BE2C (cell line): ENCODE measurements at regions not wholly inside any gene's neighbourhood (a gene's known extent, or its start where the extent isn't known, plus 50 kb on each side); places are given as distances from the start of the nearest gene placed in this dataset.

Source experiments
- DNase-seq: peaks from one replicate; pipeline ENCODE4 v3.0.0-alpha.2; 2020
- H3K27me3 ChIP-seq: fragments of 250-450 bp; sonication (Bioruptor Pico); 2 replicates; pipeline ENCODE4 v1.5.1; 2020; ENCODE audit warnings: mild to moderate bottlenecking
- H3K36me3 ChIP-seq: fragments of 250-450 bp; sonication (Bioruptor Pico); 2 replicates; pipeline ENCODE4 v1.5.1; 2020; ENCODE audit warnings: mild to moderate bottlenecking
- H3K4me1 ChIP-seq: fragments of 250-450 bp; sonication (Bioruptor Pico); 2 replicates; pipeline ENCODE4 v1.5.1; 2020
- H3K4me3 ChIP-seq: 2 replicates; pipeline ENCODE4 v1.5.1; 2011; ENCODE audit warnings: low read depth, low read length
- H3K9me3 ChIP-seq: fragments of 250-450 bp; sonication (Bioruptor Pico); 2 replicates; pipeline ENCODE4 v1.5.1; 2020
- CTCF ChIP-seq: IDR thresholded peaks from 2 replicates; pipeline ENCODE4 v1.5.1; 2012; ENCODE audit warnings: mild to moderate bottlenecking, low read depth, low read length

DNA sequence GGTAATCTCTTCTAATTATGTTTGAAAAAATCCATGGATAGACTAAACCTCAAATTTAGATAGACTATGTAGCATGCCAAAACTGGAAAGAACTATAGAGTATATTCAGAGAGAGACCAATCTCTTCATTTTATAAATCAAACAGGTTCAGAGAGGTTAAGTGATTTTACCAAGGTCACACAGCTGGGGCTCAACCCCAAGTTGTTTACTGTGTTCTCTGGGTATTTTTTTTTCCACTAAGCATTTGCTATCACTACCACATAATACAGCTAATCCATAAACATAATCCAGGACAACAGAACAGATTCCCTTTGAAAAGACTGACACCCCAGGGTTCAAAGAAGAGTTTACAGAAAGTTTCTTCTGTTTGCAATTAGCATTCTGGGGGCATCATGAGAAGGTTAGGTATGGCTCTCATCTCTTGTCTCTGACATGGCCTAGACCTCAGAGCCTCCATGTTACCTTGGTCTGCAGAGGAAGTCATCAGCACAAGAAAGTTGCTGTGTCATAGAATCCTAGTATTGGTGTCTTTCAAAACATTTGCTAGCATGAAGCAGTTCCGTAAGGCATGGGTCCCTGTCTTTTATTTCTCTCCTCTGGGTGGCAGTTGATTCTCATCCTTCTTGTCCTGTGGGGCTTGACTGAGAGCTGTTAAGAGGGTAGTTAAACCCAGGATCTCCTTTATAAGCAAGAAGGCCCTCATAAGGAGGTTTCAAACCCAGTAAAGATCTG, 94.5 kb upstream of the HSD17B12 start:
- H3K36me3 ChIP-seq, result no peaks in the 10 kb centered on the region
- H3K9me3 ChIP-seq, result no peaks in the 10 kb centered on the region
- H3K4me1 ChIP-seq, result no peaks in the 10 kb centered on the region
- H3K4me3 ChIP-seq, result no peak overlapping the region
- peaks cover 24% of the 10 kb centered on the region for H3K27me3 ChIP-seq
- no peak for DNase-seq
- TF ChIP-seq CTCF, result no peak

GRCh38 chr11:43589601-43590250, 90.8 kb upstream of the HSD17B12 start:
- no peak for DNase-seq
- no peaks in the 10 kb centered on the region for H3K4me1 ChIP-seq
- no peak overlapping the region for H3K4me3 ChIP-seq
- no peaks in the 10 kb centered on the region for H3K27me3 ChIP-seq
- H3K9me3 ChIP-seq, result no peaks in the 10 kb centered on the region
- no peak for TF ChIP-seq CTCF
- H3K36me3 ChIP-seq, result no peaks in the 10 kb centered on the region

DNA sequence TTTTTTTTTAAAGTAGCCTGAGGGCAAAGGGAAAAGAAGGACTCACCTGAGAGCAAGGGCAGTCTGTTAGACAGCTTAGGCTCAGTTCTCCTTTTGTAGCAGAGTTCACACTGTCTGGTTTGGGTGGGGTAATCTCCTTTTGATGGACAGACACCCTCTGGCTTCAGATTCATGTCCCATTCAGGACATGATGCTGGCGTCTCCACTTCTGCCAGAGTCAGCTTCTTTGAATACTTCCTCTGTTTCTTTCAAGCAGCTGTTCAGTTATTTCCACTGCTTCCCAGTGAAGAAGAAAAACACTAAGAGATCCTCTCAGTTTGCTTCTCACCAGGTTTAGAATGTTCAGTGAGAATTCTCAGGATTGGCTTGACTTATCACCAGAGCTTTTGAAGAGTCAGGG, 79.0 kb upstream of the HSD17B12 start:
- no peak for DNase-seq
- no peaks in the 10 kb centered on the region for H3K27me3 ChIP-seq
- no peaks in the 10 kb centered on the region for H3K36me3 ChIP-seq
- no peak overlapping the region for H3K4me3 ChIP-seq
- TF ChIP-seq CTCF, result no peak
- no peaks in the 10 kb centered on the region for H3K9me3 ChIP-seq
- no peaks in the 10 kb centered on the region for H3K4me1 ChIP-seq

GRCh38 chr11:43602670-43603069, 77.9 kb upstream of the HSD17B12 start:
- H3K9me3 ChIP-seq, result no peaks in the 10 kb centered on the region
- TF ChIP-seq CTCF, result no peak
- no peak for DNase-seq
- no peaks in the 10 kb centered on the region for H3K36me3 ChIP-seq
- no peak overlapping the region for H3K4me3 ChIP-seq
- no peaks in the 10 kb centered on the region for H3K4me1 ChIP-seq
- no peaks in the 10 kb centered on the region for H3K27me3 ChIP-seq

- no peaks in the 10 kb centered on the region for H3K36me3 ChIP-seq
- H3K27me3 ChIP-seq, result no peaks in the 10 kb centered on the region
- DNase-seq, result no peak
- TF ChIP-seq CTCF, result no peak
- H3K9me3 ChIP-seq, result no peaks in the 10 kb centered on the region
- no peak overlapping the region for H3K4me3 ChIP-seq
- no peaks in the 10 kb centered on the region for H3K4me1 ChIP-seq
Observed at GRCh38 chr11:43614214-43614613, 66.3 kb upstream of the HSD17B12 start.

DNA sequence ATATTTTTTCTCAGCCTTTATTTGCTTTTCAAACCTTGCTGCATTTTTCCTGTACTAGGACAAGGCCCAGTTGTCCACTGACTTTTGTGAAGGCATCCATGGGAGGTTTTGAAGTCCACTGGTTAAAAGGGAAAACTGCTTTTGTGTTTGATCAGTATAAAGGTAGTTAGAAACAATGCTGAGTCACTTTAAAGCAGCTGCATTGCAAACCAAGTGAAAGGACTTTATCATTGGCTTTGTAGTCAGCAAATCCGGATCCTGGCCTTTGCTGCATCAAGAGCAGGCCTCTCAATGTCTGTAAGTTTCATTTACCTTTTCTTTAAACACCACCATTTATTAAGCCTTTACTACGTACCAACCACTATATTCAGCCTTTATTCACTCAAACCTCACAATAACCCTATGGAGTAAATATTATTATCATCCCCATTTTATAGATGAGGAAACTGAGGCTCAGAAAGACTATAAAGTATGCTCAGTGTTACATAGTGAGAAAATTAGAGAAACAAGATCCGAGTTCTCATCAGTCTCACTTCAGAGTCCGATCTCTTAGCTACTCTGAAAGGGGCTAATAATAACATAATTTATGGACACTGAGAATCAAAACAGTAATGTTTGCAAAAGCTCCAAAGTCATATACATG, 60.6 kb upstream of the HSD17B12 start:
- TF ChIP-seq CTCF, result no peak
- no peaks in the 10 kb centered on the region for H3K4me1 ChIP-seq
- H3K36me3 ChIP-seq, result no peaks in the 10 kb centered on the region
- H3K9me3 ChIP-seq, result no peaks in the 10 kb centered on the region
- no peak for DNase-seq
- H3K4me3 ChIP-seq, result no peak overlapping the region
- H3K27me3 ChIP-seq, result peaks cover 18% of the 10 kb centered on the region
